ENCODE measurements at regions not wholly inside any gene's neighbourhood (a gene's known extent, or its start where the extent isn't known, plus 50 kb on each side); places are given as distances from the start of the nearest gene placed in this dataset.

GRCh38 chr9:82281066-82281465 lies 292.5 kb downstream of the SPATA31D1 start:
- ChIA-PET POLR2A (ENCODE audit: low non-redundant PET) (no interaction called here), CTCF (no interaction called here)
- no peak for DNase-seq (ENCODE audit: low spot score)
- no peak overlapping the region for H3K27ac ChIP-seq
- no peak for TF ChIP-seq CTCF (conservative IDR thresholded peaks at IDR 0.05; ENCODE audit: low read depth)

GRCh38 chr9:82284758-82285157 lies 296.2 kb downstream of the SPATA31D1 start:
- TF ChIP-seq CTCF (conservative IDR thresholded peaks at IDR 0.05; ENCODE audit: low read depth) = no peak
- DNase-seq (ENCODE audit: low spot score) = no peak
- H3K27ac ChIP-seq = no peak overlapping the region
- ChIA-PET POLR2A (ENCODE audit: low non-redundant PET) (no interaction called here), CTCF (interaction anchor here (0.6 kb wide), 1 partner anchor 828 kb away, joined by 3 read pairs; no protein-coding TSS in a partner anchor)

DNA sequence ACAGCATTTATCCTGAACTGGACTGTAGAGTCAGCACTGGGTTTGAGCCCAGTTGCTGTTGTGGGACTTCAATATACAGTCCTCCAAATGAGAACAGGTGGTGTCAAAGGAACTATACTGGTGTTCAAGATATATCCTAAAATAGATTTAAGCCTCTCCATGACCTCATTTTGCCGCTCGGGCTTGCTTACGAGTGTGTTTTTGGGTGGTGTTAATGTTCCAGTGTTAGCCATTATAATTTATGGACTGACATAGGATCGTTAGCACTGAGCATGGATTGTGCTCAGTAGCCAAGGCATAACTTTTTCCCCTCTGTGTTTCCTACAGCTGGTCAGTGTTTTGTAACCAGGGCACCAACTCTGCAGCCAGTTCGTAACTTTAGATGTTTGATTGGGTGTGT lies 306.6 kb downstream of the SPATA31D1 start:
- CTCF ChIA-PET = no interaction called here
- no peak for TF ChIP-seq CTCF (conservative IDR thresholded peaks at IDR 0.05; ENCODE audit: low read depth)
- H3K27ac ChIP-seq = no peak overlapping the region
- DNase-seq (ENCODE audit: low spot score) = no peak
- POLR2A ChIA-PET (ENCODE audit: low non-redundant PET) = no interaction called here

DNA sequence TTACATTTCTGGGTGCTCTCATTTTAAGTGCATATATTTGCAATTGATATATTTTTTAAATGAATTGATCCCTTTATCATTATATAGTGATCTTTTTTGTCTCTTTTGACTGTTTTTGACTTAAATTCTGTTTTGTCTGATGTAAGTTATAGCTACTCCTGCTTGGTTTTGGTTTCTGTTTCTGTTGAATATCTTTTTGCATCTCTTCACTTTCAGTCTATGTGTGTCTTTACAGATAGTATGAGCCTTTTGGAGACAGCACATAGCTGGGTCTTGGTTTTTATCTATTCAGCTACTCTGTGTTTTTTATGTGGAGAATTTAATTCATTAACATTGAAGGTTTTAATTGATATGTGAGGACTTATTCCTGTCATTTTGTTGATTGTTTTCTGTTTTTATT lies 311.3 kb downstream of the SPATA31D1 start:
- ChIA-PET POLR2A (ENCODE audit: low non-redundant PET) (no interaction called here), CTCF (interaction anchor here (0.6 kb wide), 1 partner anchor 1738 kb away, joined by 3 read pairs; no protein-coding TSS in a partner anchor)
- no peak overlapping the region for H3K27ac ChIP-seq
- no peak for TF ChIP-seq CTCF (conservative IDR thresholded peaks at IDR 0.05; ENCODE audit: low read depth)
- no peak for DNase-seq (ENCODE audit: low spot score)

- TF ChIP-seq CTCF (conservative IDR thresholded peaks at IDR 0.05; ENCODE audit: low read depth) = no peak
- POLR2A ChIA-PET (ENCODE audit: low non-redundant PET) = no interaction called here
- DNase-seq (ENCODE audit: low spot score) = no peak
- H3K27ac ChIP-seq = no peak overlapping the region
- CTCF ChIA-PET = interaction anchor here (0.6 to 1.3 kb wide), 3 partner anchors 17 to 510 kb away, joined by 3 to 7 read pairs (median 3); no protein-coding TSS in a partner anchor
Observed at GRCh38 chr9:82302968-82303655, 314.5 kb downstream of the SPATA31D1 start.

GRCh38 chr9:82308836-82309235 lies 320.3 kb downstream of the SPATA31D1 start:
- TF ChIP-seq CTCF (conservative IDR thresholded peaks at IDR 0.05; ENCODE audit: low read depth) = no peak
- ChIA-PET CTCF (no interaction called here), POLR2A (ENCODE audit: low non-redundant PET) (no interaction called here)
- no peak for DNase-seq (ENCODE audit: low spot score)
- H3K27ac ChIP-seq = no peak overlapping the region

Measured in RWPE1 (cell line).